RCC 7860 (cell line): ENCODE measurements at regions not wholly inside any gene's neighbourhood (a gene's known extent, or its start where the extent isn't known, plus 50 kb on each side); places are given as distances from the start of the nearest gene placed in this dataset.
"Not testable (repeated sequence)": the region's sequence is repeated elsewhere in the genome, so short reads cannot be mapped to it uniquely, and the experiment has no call there.

Experiments used
- DNase-seq: peaks from one replicate; pipeline ENCODE4 v3.0.0-alpha.2; 2015; ENCODE audit warnings: low spot score
- FAIRE-seq: peaks from 2 replicates; lab custom pipeline; 2012; peaks lifted over from hg19 to GRCh38; lab: Jason Lieb, UNC

DNA sequence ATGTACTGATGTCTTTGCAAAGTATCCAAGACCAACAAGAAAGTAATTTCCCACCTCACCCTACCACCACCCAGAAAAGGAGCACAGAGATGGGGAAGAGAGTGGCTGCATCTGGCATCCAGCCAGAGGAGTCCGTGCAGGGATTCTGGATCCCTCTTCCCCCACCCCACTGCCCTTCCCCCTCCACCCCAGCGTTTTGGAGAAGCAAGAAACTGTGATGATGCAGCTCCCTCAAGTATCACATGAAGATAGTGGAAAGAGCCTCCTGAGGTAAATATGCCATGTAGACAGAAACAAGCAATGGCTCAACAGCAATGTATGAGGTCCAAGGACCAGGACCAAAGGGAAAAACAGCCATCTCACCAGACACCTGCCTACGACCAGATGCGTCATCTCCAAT lies 153.8 kb downstream of the DEPDC1B start:
- no peak for DNase-seq
- no peak for FAIRE-seq

DNA sequence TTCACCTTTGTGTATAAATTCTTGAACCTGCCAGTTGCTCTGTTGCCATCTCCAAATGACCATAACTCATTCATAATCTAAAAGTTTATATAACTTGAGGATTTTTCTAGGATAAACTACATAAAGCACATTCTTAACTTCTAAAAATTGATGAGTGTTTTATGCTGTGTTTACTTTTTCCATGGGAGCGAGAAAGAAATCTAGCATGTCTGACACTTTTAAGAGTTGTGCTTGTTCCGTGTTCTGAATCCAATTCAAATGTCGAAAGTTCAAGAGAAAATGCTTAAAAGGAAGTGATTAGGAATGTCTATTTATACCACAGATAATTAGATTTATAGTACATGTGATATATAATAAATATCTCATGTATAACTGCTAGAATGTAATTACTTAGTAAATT lies 154.4 kb downstream of the DEPDC1B start:
- FAIRE-seq: no peak
- no peak for DNase-seq

DNA sequence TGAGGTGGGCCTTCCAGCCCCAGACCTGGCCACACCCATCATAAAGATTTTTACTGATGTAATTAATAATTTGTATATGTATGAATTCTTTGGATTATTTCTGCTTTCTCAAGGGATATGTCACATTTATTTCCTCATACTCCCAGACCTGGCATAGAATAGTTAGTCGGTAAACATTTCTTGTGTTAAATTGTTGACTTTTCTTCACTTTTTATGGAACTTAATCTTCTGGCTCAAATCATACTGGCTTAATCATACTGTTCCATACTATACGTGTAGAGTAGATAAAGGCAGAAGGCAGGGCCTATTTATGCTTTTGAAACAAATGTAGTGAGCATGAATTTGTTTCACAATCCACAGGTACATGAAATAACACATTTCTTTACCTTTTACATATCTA lies 155.8 kb downstream of the DEPDC1B start:
- no peak for DNase-seq
- no peak for FAIRE-seq

DNA sequence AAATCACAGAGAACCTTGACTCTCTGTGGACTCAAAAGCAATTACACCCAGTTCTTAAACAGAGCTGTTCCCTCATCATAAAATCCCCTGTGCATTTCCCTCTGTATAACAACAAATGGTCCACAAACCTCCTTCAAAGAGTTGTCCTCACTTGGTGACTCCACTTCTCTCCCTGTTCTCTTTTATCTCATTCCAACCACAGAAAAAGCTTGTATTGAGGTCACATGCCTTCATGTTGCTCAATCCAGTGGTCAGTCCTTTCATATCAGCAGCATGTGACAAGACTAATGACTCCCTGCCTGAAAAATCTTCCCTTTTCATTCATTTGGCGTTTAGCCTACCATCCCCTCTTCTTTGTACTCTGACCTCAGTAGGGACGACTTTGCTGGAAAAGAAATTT lies 158.0 kb downstream of the DEPDC1B start:
- DNase-seq (no peak), FAIRE-seq (no peak)

DNA sequence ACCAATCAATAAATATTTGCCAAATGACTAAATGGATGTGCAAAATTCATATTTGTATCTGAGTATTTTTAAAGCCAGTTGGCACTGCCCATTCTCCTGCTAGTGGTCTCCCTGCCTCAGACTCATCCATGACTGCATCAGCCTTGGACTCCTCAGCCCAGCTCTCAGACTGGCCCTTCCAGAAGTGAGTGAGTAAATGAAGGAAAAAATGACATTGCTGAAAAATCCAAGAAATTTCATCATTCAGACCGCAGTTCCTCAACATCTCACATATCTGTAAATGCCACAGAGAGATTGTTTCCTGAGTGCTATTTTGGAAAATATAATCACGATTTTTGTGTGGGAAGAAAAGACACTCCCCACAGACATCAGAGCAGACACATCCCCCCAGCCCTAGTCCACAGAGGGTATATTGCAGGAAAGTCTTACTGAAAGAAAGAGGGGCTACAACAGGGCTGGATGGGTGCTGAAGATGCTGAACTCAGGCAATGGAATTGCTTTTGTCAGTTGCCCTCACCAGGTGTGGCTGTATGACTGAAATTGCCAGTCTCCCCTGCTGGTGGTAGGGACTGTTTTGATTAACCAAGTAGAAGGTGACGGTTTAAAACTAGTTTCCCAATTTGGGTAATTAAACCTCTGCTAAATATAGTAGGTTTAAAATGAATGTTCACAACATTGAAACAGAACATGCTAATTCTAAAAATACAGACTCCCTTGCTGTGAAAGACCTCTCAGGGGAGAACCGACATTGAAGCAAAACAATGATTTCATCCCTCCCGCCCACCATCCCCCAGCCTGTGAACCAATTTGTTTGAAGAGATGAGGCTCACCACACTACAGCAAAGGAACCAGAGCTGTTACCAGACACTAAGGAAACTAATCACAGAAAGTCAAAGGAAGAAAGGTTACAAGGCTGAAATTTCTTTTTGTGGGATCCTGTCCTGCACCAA lies 158.8 kb downstream of the DEPDC1B start:
- FAIRE-seq (no peak), DNase-seq (no peak)

DNA sequence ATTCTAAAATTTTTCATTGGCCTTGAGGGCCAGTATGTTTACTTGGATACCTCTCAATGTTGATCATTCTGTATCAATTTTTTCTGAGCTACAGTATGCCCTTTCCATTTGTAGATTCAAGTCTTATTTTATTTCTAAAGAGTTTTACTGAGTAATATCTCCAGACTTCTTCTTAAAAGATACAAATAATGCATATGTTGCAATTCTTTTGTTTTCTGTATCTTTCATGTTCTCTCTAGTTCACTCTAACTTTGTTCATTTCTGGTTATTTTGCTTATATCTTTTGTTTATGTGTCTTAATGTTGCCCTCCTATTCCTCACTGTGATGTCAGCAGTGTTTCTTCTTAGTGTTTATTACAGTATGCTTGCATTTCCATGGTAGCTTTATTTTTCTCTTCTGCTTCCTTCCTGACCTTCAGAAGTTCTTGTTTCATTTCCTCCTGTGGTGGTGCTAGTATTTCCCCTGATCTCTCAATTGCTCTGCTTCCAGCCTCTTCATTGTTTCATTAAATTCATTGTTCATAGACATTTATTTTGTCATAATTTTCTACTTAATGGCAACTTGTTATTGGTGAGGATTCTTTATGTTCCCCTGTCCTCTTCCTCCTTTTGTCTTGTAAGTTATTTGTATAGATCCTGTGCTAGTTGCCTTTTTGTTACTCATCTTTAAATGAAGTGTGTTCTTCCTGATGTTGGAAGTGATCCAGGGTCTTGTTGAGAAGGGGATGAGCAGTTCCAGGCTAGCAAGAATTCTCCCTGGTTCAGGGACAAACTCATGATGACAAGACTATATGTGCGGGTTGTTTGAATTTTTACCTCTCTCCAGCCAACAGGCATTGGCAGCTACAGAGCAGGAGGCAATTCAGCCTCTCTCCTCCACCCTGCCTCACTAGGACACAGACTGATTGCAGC lies 160.8 kb downstream of the DEPDC1B start:
- DNase-seq: no peak
- no peak for FAIRE-seq

DNA sequence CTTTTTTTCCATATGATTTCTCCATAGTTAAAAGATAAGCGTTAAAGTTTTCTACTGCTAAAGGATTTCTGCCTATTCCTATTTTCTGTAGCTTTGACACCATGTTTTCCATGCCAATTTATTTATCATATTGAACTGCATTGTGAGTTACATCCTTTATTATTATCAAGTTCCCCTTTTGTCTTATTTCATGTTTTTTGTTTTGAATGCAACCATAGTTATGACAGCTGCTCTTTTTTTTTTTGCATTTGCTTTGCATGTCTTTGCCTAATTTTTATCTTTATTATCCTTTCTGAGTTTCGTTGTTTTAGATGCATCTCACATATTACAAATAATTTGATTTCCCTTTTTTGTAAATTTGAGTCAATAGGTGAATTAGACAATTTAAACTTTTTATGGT lies 161.5 kb downstream of the DEPDC1B start:
- DNase-seq: no peak
- FAIRE-seq: no peak

DNA sequence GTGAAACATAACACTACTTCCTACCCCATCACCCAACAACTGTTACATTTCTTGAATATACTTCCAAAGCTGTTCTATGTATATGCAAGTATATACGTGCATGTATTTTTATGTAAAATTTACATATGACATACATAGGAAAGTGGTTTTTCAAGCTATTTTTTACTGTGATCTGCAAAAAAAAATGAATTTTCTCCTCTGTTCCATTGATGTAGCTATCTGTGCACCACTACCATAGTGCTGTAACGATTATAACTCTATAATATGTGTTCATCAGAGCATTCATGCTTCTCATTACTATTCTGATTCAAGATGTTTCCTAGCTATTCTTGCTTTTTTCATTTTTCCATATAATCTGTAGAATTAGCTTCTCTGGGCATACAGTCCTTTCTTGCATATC lies 164.0 kb downstream of the DEPDC1B start:
- no peak for FAIRE-seq

DNA sequence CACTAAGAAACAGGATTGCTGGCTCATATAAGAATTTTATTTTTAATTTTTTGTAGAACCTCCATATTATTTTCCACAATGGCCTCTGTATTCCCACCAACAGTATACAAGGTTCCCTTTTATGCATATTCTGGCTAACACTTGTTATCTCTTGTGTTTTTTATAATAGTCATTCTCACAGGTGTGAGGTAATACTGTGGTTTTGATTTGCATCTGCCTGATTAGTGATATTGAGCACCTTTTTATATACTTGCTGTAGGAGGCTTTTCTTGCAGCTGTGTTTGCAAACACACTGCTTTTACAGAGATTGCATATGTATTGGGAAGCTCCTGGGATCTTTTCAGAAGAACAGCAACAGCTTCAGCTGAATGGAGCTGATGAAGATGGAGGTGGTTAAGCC lies 164.8 kb downstream of the DEPDC1B start:
- DNase-seq (no peak), FAIRE-seq (no peak)

More for the DNA sequence above, 164.0 kb downstream of the DEPDC1B start:
- no peak for DNase-seq

DNA sequence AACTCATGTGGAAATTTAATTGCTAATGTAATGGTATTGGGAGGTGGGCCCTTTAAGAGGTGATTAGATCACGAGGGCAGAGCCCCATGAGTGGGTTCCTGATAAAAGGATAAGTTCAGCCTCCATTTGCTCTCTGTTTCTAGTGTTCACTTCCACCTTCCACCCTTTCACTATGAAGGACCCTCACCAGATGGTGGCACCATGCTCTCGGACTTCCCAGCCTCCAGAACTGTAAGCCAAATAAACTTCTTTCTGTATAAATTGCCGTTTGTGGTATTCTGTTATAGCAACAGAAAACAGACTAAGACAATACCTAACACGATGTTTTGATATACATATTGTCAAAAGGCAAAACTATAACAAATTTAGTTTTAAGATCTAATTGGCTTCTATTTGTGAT lies 166.2 kb downstream of the DEPDC1B start:
- FAIRE-seq (no peak), DNase-seq (no peak)

DNA sequence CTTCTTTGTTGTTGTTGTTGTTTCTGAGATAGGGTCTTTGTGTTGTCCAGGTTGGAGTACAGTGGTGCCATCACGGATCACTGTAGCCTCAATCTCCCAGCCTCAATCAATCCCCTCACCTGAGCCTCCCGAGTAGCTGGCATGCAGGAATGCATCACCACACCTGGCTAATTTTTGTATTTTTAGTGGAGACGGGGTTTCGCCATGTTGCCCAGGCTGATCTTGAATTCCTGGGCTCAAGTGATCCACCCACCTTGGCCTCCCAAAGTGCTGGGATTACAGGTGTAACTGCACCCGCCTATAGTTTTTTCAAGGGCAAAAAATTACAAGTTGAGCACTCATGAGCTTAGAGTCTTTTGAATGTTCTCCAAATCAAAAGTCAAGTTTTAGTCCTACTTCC lies 167.2 kb downstream of the DEPDC1B start:
- not testable (repeated sequence) for FAIRE-seq, DNase-seq

DNA sequence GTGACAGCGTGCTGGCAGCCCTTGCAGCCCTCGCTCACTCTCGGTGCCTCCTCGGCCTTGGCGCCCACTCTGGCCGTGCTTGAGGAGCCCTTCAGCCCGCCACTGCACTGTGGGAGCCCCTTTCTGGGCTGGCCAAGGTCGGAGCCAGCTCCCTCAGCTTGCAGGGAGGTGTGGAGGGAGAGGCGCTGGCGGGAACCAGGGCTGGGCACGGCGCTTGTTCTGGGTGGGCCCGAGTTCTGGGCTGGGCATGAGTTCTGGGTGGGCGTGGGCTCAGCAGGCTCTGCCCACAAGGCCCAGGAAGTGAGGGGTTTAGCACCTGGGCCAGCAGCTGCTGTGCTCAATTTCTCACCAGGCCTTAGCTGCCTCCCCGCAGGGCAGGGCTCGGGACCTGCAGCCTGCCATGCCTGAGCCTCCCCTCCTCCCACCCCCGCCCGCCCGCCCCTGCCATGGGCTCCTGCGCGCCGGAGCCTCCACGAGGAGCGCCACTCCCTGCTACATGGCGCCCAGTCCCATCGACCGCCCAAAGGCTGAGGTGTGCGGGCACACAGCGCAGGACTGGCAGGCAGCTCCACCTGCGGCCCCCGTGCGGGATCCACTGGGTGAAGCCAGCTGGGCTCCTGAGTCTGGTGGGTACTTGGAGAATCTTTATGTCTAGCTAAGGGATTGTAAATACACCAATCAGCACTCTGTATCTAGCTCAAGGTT lies 169.7 kb downstream of the DEPDC1B start:
- FAIRE-seq, DNase-seq: not testable (repeated sequence)

DNA sequence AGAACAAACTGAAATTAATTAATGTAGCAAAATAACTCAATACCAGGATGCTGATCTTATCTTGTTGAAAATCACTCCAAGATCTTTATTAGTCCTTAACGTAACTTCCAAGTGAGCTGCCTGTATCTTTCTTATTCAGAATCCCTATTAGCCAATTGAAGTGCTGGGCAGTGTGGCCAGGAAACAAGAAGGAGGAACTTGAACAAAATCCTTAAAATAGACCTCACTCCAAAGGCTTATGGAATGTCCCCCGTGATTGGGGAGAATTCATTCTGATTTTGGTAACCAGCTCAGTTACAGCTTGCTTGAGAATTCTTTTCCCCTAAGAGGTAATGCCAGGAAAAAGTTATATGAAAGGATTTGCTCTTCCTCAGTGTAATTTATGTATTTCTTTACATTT lies 171.0 kb downstream of the DEPDC1B start:
- DNase-seq (no peak), FAIRE-seq (no peak)

DNA sequence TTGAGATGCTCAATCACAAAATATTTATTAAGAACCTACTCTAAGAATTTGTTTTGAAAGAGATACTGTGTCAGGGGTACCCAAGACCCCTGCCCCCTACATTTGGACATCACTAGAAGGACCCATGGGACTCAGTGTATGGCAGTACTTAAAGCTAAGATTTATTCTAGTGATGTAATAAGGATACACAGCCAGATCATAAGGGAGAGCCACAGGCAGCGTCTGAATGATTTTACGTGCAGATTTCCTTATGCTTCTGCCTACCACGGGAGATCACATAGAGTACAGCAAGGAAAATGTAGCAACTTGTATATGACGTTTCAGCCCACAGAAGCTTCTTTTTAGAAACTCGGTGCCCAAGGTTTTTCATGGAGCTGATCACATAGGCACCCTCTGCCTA lies 172.9 kb downstream of the DEPDC1B start:
- DNase-seq (no peak), FAIRE-seq (no peak)

DNA sequence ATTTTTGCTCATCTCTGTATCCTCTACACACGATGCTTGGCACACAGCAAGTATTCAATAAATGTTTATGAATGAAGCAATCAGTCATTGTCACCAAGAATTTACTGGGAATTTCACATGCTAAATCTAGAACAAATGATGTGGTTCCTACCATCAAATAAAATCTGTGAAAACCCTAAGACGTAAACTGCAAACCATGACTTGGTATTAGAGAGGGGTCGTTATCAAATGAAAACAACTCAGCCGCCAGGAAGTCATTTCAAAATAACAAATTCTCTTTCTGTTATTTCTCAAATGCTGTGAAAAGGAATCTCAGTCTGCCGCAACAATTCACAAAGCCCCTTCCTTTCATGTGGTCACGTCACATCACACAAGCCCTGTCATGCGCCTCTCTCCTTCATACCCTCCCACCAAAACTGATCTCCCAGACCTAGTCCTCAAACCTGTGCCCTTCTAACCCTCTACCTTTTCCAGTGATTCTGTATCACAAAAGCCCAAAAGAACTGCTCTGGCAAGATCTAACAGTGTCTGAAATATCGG lies 173.6 kb downstream of the DEPDC1B start:
- FAIRE-seq (no peak), DNase-seq (no peak)

DNA sequence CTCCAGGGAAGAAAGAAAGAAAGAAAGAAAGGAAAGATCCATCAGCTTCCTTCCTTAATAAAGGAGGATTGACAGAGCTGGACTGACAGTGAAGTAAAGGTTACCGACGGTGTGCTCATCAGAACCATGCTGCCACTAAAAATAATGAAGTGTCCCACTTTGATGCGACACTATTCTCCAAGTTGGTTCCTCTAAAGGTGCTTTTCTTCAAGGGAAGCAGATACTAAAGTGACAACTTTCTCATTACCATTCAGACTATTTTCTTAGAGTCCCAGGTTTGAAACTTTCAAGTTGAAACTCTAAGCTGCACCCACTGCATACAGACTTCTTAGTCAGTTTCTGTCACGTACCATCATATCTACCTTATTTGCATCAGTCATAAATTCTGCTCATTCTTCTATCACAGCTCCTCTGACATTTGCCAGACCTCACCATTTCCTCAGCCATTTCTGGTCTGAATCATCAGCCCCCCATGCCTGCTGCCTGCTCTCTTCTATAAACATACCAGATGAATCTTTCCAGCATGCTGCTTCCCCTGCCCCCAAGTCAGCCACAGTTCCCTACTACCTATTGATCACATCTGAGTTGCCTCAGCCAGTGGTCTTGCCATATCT lies 177.6 kb downstream of the DEPDC1B start:
- FAIRE-seq (no peak), DNase-seq (no peak)

DNA sequence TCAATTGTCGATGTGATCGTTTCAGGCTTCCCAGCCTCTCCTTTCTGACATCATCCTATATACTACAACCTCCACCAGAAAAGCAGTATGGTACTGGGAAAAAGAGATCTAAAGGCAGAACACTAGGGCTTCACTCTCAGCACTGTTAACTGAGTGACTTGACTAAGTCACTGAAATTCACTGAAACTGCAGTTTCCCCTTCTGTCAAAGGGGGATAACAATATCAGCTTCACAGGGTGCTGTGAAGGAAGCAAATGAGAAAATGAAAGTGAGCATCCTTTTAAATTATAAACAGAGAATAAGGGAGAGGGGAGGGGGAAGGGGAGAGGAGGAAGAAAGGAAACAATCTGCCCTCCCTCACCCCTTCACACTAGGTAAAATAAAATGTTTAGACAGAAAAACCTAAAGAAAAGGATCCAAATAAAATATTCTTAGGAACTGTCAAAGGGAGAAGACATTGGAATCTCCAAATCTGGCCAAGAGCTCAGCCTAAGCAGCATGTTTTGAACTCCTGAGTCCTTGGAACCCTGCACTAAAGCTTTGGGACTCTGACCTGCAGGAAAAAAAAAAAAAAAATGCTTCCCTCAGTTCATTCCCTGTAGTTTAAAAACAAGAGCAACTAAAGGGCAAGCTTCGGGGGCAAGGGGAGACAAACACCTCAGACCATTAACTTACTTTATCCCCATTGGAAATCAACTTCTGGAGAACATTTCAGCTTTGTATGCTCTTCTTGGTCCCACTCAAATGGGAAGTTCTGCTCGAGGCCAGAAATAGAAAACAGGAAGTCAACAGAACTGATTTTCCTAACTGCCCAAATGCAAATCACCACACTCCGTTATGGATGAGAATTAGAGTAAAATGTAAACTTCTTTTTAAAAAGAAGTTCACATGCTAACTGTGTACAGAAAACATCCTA lies 178.3 kb downstream of the DEPDC1B start:
- FAIRE-seq: no peak
- DNase-seq: no peak

DNA sequence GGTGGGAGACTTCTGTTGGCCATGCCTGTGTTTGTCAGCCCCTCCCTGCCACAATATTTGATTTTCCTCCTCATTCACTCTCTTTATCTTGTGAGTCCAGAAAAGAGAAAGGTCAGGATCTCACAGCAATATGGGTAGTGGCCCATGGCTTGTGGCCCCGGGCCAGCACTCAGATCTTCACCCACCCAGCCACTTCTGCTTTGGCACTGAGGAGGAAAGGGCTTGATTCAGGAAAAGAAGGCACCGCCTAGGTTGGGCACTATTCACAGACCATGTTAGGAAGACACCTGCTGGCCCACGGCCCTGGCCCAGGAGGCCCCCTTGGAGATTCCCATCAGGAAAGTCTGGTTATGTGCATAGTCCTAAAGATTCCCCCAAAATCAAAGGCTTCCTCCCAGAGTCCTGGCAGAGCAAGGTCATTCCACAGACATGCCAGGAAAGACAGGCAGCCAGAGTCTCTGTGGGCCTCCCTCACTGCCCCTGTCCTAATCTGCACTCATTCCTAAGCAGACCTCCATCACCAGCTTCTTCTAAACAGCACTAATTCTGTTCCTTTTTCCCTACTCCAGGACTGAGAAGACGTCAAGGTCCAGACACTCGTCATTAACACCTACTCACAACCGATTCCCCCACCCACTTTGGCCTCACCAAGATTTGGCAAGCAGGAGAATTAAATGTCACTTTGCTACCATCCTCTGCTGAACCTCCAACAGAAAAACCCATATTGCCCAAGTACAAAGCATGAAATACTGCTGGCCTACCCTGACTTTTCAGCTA lies 179.3 kb downstream of the DEPDC1B start:
- DNase-seq (no peak), FAIRE-seq (no peak)

DNA sequence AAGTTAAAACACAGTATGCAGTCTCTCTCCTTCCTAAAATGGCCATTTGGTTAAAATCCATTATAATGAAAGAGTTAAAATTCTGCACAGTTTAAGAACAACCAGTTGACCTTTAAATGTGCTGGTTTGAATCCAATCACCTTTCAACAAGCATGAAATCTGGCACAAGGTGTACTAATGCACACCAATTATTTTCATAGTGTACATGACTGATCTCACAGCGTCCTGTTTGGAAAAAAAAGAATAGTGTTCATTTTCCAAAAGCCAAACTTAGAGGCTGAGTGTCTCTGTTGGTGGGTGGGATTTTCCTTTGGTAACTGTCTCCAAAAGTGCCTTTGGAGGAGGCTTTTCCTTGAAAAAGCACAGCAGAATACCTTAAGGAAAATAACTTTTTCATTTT lies 180.6 kb downstream of the DEPDC1B start:
- FAIRE-seq (no peak), DNase-seq (no peak)
